GM12864 (cell line): ENCODE measurements at regions not wholly inside any gene's neighbourhood (a gene's known extent, or its start where the extent isn't known, plus 50 kb on each side); places are given as distances from the start of the nearest gene placed in this dataset.

Experiments used
- DNase-seq: peaks from one replicate; pipeline ENCODE4 v3.0.0-alpha.2; 2011; ENCODE audit warnings: low read depth
- H3K4me3 ChIP-seq: 2 replicates; pipeline ENCODE4 v1.5.1; 2011; ENCODE audit warnings: mild to moderate bottlenecking, low read depth, low read length, control low read depth
- CTCF ChIP-seq: IDR thresholded peaks from 2 replicates; pipeline ENCODE4 v1.5.1; 2011; ENCODE audit warnings: low read depth, mild to moderate bottlenecking, moderate library complexity, low read length, control low read depth, inconsistent platforms; ENCODE audit errors: missing control alignments

- TF ChIP-seq CTCF: no peak
- H3K4me3 ChIP-seq: no peak overlapping the region
- DNase-seq: no peak
Observed at GRCh38 chr1:88189525-88189924, 494.5 kb upstream of the PKN2 start.

GRCh38 chr1:88191917-88192316, 492.2 kb upstream of the PKN2 start:
- no peak for TF ChIP-seq CTCF
- H3K4me3 ChIP-seq: no peak overlapping the region
- DNase-seq: peak; percentile 19

GRCh38 chr1:88194542-88194941, 489.5 kb upstream of the PKN2 start:
- H3K4me3 ChIP-seq: no peak overlapping the region
- DNase-seq: no peak
- TF ChIP-seq CTCF: no peak

- no peak for DNase-seq
- no peak overlapping the region for H3K4me3 ChIP-seq
- TF ChIP-seq CTCF: no peak
Observed at GRCh38 chr1:88200545-88200944, 483.5 kb upstream of the PKN2 start.

- H3K4me3 ChIP-seq: no peak overlapping the region
- DNase-seq: no peak
- no peak for TF ChIP-seq CTCF
Observed at GRCh38 chr1:88204111-88204510, 480.0 kb upstream of the PKN2 start.

- no peak for DNase-seq
- TF ChIP-seq CTCF: no peak
Observed at GRCh38 chr1:88204612-88205167, 479.4 kb upstream of the PKN2 start.

GRCh38 chr1:88208389-88208788, 475.7 kb upstream of the PKN2 start:
- no peak for DNase-seq
- H3K4me3 ChIP-seq: no peak overlapping the region
- TF ChIP-seq CTCF: no peak

More at GRCh38 chr1:88204612-88205167, 479.4 kb upstream of the PKN2 start:
- H3K4me3 ChIP-seq: no peak overlapping the region
